H54 (cell line): ENCODE measurements at regions not wholly inside any gene's neighbourhood (a gene's known extent, or its start where the extent isn't known, plus 50 kb on each side); places are given as distances from the start of the nearest gene placed in this dataset.

Experiments
- DNase-seq: peaks from one replicate; pipeline ENCODE4 v3.0.0; 2011; ENCODE audit warnings: low spot score, mixed read lengths; ENCODE audit not compliant: insufficient read length
- FAIRE-seq: peaks from 3 replicates; lab custom pipeline; 2011; peaks lifted over from hg19 to GRCh38; lab: Jason Lieb, UNC
- POLR2A ChIP-seq: IDR thresholded peaks from 2 replicates; pipeline ENCODE4 v1.6.1; 2011; ENCODE audit warnings: low read depth, mild to moderate bottlenecking, low read length

DNA sequence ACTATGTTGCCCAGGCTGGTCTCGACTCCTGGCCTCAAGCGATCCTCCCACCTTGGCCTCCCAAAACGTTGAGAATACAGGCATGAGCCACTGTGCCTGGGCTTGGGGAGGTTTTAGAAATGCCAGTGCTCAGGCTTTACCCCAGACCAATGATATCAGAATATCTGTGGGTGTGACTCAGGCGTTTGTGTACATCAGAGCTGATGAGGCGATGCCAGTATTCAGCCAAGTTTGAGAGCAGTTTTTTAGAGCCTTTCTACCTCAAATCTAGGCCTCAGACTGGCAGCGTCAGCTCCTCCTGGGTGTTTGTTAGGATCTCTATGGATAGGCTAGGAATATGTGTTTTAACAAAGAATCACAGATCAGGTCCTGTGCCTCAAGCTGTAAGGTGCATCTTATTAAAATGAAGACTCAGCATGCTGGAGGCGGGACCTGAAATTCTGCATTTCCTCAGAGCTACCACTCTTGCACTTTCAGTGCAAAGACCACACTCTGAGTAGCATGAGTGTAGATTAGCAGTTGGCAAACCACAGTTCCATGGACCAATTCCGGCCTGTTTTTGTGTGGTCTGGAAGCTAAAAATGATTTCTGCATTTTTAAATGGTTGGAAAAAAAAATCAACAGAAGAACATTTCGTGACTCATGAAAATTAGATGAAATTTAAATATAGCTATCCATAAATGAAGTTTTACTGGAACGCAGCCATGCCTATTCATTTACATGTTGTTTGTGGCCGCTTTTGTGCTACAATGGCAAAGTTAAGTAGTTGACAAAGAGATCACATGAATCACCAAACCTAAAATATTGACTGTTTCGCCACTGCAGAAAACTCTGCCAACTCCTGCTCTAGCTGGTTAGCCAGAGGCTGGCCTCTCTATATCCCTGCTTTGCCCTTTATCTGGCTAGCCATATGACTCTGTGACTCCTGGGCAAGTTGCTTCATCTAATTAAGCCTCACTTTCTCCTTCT is 92.2 kb downstream of the KLF4 start:
- DNase-seq (no peak), FAIRE-seq (no peak)
- TF ChIP-seq POLR2A: no peak

DNA sequence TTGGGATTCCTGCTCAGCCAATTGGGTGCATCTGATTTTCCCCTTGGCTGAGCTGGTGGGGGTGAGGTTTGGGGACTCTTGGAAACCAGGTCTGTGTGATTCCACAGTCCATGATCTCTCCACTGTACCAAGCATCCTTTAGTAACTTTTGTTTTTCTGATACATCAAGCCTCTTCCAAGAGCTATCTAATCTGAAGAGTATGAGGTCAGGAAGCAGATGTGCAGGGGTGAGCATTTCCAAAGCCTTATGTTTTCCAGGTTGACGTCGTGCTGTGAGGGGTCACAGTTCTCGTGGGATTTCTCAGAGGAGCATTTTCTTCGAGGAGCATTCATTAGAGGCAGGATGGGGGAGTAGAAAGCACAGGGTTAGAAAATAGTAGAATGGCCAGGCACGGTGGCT is 95.3 kb downstream of the KLF4 start:
- no peak for TF ChIP-seq POLR2A
- FAIRE-seq (no peak), DNase-seq (no peak)

- no peak for TF ChIP-seq POLR2A
- FAIRE-seq (no peak), DNase-seq (no peak)
Observed at GRCh38 chr9:107390778-107391177, 98.8 kb downstream of the KLF4 start.

- TF ChIP-seq POLR2A: no peak
- FAIRE-seq: no peak
Observed at GRCh38 chr9:107390279-107390678, 99.3 kb downstream of the KLF4 start.

DNA sequence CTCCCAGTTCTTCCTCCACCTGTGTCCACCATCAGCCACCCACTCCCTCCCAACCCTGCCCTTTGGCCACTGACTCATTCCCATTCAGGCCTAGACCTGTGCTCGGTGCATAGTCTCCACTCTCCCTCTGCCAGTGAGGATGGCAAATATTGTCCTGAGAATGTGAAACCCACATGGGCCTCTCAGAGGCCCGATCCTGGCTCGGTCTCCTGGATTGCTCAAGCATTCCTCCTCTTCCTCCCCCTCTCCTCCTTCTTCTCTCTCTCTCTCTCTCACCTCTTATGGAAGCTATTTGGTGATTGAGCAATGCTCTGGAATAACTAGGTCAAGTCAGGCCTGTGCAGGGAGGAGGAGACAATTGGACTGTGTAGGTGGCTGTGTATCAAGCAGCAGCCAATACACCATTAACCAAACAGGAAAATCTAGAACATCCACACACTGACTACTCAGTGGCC is 99.9 kb downstream of the KLF4 start:
- FAIRE-seq (no peak), DNase-seq (no peak)
- no peak for TF ChIP-seq POLR2A

More at GRCh38 chr9:107390279-107390678, 99.3 kb downstream of the KLF4 start:
- no peak for DNase-seq

DNA sequence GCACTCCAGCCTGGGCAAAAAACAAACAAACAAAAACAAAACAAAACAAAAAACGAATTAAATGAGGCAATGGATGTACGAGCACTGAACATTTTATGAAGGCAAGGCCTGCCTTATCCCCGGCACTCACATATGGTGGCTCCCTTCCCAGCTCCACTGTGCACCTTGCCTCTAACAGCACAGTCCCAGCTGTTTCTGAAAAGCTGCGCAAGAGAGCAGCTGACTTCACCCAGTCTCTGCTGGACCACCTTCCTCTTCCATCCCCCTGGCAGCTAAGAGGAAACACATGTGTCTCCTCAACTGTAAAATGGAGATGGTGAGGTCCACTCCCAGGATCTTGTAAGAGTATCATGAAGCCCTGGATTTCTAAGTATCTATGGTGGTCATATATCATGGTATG is 100.7 kb downstream of the KLF4 start:
- DNase-seq (no peak), FAIRE-seq (no peak)
- no peak for TF ChIP-seq POLR2A

DNA sequence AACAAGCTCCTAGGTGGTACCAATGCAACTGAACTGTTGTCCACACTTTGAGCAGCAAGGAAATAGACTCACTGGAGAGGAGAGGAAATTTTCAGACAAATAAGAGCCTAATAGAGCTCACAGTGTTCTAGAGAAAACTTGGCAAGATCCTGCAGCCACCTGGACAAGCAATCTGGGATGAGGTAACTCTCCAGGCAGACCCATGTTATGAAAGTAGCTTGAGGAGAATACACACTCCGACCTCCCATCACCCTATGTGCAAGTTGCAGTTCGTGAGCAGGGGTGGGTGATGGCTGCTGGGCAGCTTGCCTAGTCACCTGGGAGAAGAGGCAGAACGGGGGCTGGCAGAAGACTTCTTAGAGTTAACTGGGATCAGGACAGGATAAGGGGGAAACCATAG is 102.2 kb downstream of the KLF4 start:
- FAIRE-seq (no peak), DNase-seq (no peak)
- no peak for TF ChIP-seq POLR2A

DNA sequence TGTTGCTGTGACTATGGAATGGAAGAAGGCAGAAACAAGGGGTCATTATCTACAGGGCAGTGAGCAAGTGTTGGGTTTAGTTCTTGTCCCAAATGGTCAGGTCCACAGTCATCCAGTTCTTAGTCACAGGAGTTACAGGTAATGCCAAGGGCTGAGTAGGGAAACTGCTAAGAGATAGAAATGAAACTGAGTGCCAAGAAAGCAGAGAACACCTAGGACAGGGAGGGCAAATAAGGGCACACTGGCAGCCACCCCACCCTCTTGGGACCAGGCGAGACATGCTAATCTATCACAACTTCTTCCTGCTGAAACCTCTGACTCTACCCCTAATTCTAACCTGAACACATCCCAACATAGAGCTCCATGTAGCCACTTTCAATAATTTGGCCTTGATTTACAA is 103.2 kb downstream of the KLF4 start:
- TF ChIP-seq POLR2A: no peak

More for the DNA sequence above, 103.2 kb downstream of the KLF4 start:
- DNase-seq: no peak
- FAIRE-seq: no peak
